Parathyroid adenoma (tissue), 2 donors: ENCODE measurements at regions not wholly inside any gene's neighbourhood (a gene's known extent, or its start where the extent isn't known, plus 50 kb on each side); places are given as distances from the start of the nearest gene placed in this dataset.
"Not testable (repeated sequence)": the region's sequence is repeated elsewhere in the genome, so short reads cannot be mapped to it uniquely, and the experiment has no call there.

ENCODE experiments used
- H2AFZ ChIP-seq: fragments of 300-600 bp; sonication (generic); one replicate; pipeline ENCODE4 v1.7.0; 2017; ENCODE audit warnings: antibody characterized with exemption, mild to moderate bottlenecking
- H3K27ac ChIP-seq: fragments of 300-600 bp; sonication (generic); one replicate; pipeline ENCODE4 v1.7.0; 2017
- H3K27me3 ChIP-seq: fragments of 300-600 bp; sonication (generic); one replicate; pipeline ENCODE4 v1.7.0; 2017; ENCODE audit warnings: low read length; ENCODE audit not compliant: control insufficient read depth, insufficient read depth
- H3K36me3 ChIP-seq: fragments of 300-600 bp; sonication (generic); one replicate; pipeline ENCODE4 v1.7.0; 2017; ENCODE audit warnings: low read length; ENCODE audit not compliant: control insufficient read depth, insufficient read depth
- H3K4me1 ChIP-seq: fragments of 300-600 bp; sonication (generic); one replicate; pipeline ENCODE4 v1.7.0; 2017; ENCODE audit warnings: control low read depth
- H3K4me2 ChIP-seq: fragments of 300-600 bp; sonication (generic); one replicate; pipeline ENCODE4 v1.7.0; 2017; ENCODE audit warnings: low read length
- H3K4me3 ChIP-seq: fragments of 300-600 bp; sonication (generic); one replicate; pipeline ENCODE4 v1.7.0; 2017; ENCODE audit warnings: low read depth, low read length
- H3K79me2 ChIP-seq: fragments of 300-600 bp; sonication (generic); one replicate; pipeline ENCODE4 v1.7.0; 2017; ENCODE audit warnings: control low read depth
- H3K9ac ChIP-seq: fragments of 300-600 bp; sonication (generic); one replicate; pipeline ENCODE4 v1.7.0; 2017; ENCODE audit warnings: mild to moderate bottlenecking
- H3K9me3 ChIP-seq: fragments of 300-600 bp; sonication (generic); one replicate; pipeline ENCODE4 v1.7.0; 2017; ENCODE audit warnings: low read length; ENCODE audit not compliant: control insufficient read depth
- CTCF ChIP-seq: fragments of 300-600 bp; sonication (generic); IDR thresholded peaks from one replicate; pipeline ENCODE4 v1.7.0; 2017; ENCODE audit warnings: antibody characterized with exemption, mild to moderate bottlenecking
- donor health status: primary hyperparathyroidism.

DNA sequence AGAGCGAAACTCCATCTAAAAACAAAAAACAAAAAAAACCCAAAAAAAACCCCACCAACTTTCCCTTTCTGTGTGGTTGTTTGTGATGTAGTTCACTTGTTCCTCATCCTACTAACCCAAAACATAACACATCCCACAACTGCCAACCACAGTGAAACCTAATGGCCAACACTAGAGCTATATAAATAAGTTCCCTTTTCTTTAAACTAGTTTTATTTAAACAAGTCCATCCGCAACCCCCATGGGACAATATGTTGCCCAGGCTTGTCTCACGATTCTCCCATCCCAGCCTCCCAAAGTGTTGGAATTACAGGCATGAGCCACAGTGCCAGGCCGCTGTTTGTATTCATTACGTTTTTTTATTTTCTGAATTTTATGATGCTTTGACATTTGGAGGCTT, 71.2 kb upstream of the ADGRE5 start:
- Histone ChIP-seq H2AFZ (no peak overlapping the region), H3K27me3 (no peaks in the 10 kb centered on the region), H3K4me1 (no peaks in the 10 kb centered on the region), H3K4me3 (no peak overlapping the region), H3K27ac (no peak overlapping the region), H3K9ac (no peak overlapping the region), H3K36me3 (no peaks in the 10 kb centered on the region), H3K9me3 (no peaks in the 10 kb centered on the region), H3K4me2 (no peak overlapping the region), H3K79me2 (no peaks in the 10 kb centered on the region)
- TF ChIP-seq CTCF: no peak

DNA sequence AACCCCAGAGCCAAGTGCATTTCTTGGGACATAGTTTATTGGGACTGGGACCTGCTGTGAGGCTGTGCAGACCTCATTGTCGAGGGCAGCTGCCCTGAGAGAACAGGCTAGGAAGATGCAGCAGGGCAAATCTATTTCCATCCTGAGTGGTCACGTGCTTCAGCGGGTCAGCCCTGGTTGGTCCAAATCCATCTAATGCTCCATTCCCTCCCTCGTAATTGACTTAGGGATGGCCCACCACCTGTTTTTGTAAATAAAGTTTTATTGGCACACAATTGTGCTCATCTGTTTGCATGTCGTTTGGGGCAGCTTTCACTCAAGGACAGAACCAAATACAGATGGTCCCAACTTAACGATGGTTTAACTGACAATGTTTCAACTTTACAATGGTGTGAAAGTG, 75.5 kb upstream of the ADGRE5 start:
- Histone ChIP-seq H3K4me3 (no peak overlapping the region), H3K4me2 (no peak overlapping the region), H3K9me3 (no peaks in the 10 kb centered on the region), H3K27ac (no peak overlapping the region), H2AFZ (no peak overlapping the region), H3K79me2 (no peaks in the 10 kb centered on the region), H3K27me3 (no peaks in the 10 kb centered on the region), H3K36me3 (no peaks in the 10 kb centered on the region), H3K9ac (no peak overlapping the region), H3K4me1 (no peaks in the 10 kb centered on the region)
- no peak for TF ChIP-seq CTCF

- Histone ChIP-seq H3K9me3 (no peaks in the 10 kb centered on the region), H3K27me3 (no peaks in the 10 kb centered on the region), H3K4me2 (no peak overlapping the region), H3K4me1 (no peaks in the 10 kb centered on the region), H3K4me3 (no peak overlapping the region), H3K36me3 (no peaks in the 10 kb centered on the region), H3K9ac (no peak overlapping the region), H3K27ac (no peak overlapping the region), H3K79me2 (no peaks in the 10 kb centered on the region), H2AFZ (no peak overlapping the region)
- no peak for TF ChIP-seq CTCF
Measured at GRCh38 chr19:14301150-14301549, 80.1 kb upstream of the ADGRE5 start.

- Histone ChIP-seq H3K4me3 (no peak overlapping the region), H3K9me3 (no peaks in the 10 kb centered on the region), H3K27me3 (no peaks in the 10 kb centered on the region), H3K36me3 (no peaks in the 10 kb centered on the region), H3K9ac (no peak overlapping the region), H2AFZ (no peak overlapping the region), H3K27ac (no peak overlapping the region), H3K4me1 (no peaks in the 10 kb centered on the region), H3K4me2 (no peak overlapping the region), H3K79me2 (no peaks in the 10 kb centered on the region)
- TF ChIP-seq CTCF: no peak
Measured at GRCh38 chr19:14300303-14300702, 80.9 kb upstream of the ADGRE5 start.

DNA sequence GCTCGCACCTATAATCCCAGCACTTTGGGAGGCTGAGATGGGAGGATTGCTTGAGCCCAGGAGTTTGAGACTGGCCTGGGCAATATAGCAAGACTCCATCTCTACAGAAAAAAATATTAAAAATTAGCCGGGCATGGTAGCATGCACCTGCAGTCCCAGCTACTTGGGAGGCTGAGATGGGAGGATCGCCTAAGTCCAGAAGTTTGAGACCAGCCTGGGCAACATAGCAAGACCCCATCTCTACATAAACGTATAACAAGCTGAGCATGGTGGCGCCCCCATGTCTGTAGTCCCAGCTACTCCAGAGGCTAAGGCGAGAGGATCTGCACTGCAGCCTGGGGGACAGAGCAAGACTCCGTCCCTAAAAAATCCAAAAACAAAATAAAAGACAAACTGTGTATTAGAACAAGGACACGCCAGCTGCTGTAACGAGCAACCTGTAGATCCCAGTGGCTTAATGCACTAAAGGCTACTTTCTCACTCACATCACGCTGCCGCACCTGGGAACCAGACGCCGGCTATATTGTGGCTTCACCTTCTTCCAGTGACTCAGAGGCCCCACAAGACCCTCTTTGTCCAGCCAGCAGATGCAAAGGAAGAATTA, 81.9 kb upstream of the ADGRE5 start:
- not testable (repeated sequence) for H3K4me2 ChIP-seq, H2AFZ ChIP-seq

DNA sequence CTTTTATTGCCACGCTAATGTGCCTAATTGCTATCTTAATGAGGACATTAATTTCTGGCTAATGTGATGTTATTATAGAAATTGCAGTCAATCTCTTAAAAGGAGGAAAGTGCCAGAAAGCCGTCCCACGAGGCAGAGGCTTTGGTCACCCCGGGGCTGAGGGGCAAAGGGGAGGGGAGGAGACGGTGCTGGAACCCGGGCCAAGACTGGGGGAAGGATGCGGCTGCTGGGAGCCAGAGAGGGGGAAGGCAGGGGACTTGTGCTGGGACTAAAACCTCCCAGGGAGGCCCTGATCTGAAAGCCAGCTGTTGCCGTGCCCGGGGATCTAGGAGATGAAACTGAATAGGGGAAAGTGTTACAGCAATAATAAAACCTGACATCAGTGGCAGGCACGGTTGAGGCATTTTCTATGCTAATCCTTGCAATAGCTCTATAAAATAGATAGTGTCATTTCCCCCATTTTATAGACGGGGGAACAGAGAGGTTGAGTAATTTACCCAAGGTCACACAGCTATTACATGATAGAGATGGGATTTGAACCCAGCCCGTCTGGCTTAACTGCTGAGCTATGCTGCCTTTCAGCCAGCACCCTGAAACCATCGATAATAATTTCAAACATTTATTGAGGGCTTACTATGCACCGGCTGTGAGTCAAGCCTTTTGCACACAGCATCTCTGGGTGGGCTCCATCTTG, 83.2 kb upstream of the ADGRE5 start:
- H3K4me3 ChIP-seq, H3K79me2 ChIP-seq, H3K27ac ChIP-seq, H3K9ac ChIP-seq, H3K9me3 ChIP-seq, H3K27me3 ChIP-seq, H2AFZ ChIP-seq, H3K36me3 ChIP-seq, H3K4me2 ChIP-seq, H3K4me1 ChIP-seq: not testable (repeated sequence)

More for the DNA sequence above, 81.9 kb upstream of the ADGRE5 start:
- H3K79me2 ChIP-seq, H3K9ac ChIP-seq, H3K27ac ChIP-seq, H3K27me3 ChIP-seq, H3K36me3 ChIP-seq, H3K4me1 ChIP-seq, H3K4me3 ChIP-seq, H3K9me3 ChIP-seq: not testable (repeated sequence)

DNA sequence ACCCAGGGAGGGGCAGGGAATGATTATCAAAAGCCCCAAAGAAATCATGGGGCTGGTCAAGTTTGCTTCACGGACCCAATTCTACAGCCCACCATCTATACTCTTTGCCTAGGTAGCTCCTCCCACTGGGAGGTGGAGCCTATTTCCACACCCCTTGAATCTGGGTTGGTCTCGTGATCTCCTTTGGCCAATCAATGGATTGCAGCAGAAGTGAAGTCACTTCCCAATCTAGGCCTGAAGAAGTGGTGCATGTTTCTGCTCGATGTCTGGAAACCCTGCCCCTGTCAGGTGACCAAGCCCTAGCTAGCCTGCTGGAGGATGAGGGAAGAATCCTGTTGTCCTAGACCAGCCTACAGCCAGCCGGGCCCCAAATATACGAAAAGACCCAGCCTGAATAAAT, 86.3 kb upstream of the ADGRE5 start:
- H3K27me3 ChIP-seq, H3K4me1 ChIP-seq, H3K36me3 ChIP-seq, H3K79me2 ChIP-seq, H3K27ac ChIP-seq, H3K9ac ChIP-seq, H3K4me3 ChIP-seq, H3K9me3 ChIP-seq, H3K4me2 ChIP-seq, H2AFZ ChIP-seq: not testable (repeated sequence)

GRCh38 chr19:14293816-14294170, 87.5 kb upstream of the ADGRE5 start:
- H3K4me3 ChIP-seq, H3K27ac ChIP-seq, H3K9ac ChIP-seq, H3K36me3 ChIP-seq, H3K27me3 ChIP-seq, H3K9me3 ChIP-seq, H3K4me1 ChIP-seq, H2AFZ ChIP-seq, H3K79me2 ChIP-seq, H3K4me2 ChIP-seq: not testable (repeated sequence)
